Islet precursor cell (in vitro differentiated cells): ENCODE measurements at regions not wholly inside any gene's neighbourhood (a gene's known extent, or its start where the extent isn't known, plus 50 kb on each side); places are given as distances from the start of the nearest gene placed in this dataset.

Source experiments
- DNase-seq: peaks from one replicate; pipeline ENCODE4 v3.0.0-alpha.2; 2018

GRCh38 chr10:78549140-78549935 is 515.7 kb downstream of the RPS24 start:
- no peak for DNase-seq

GRCh38 chr10:78550090-78550489 is 516.4 kb downstream of the RPS24 start:
- no peak for DNase-seq

DNA sequence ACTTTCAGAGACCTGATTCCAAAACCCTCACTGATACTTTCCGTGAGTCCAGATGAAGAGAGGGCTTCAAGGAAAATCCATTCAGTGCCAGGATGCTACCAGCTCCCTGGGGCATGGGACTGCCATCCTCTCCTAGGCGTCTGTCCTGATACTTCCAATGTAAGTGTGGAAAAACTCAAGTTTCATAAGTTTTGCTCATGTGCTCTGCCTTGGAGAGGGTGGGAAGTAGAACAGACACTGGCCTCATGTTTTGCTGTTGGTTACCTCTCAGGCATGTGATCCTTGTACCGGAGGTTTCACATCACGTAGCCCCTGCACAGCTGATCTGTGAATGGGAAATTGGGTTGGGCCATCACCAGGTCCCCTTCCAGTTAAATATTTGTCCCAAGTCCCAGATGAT is 517.1 kb downstream of the RPS24 start:
- no peak for DNase-seq

- DNase-seq = peak; percentile 91
Observed at GRCh38 chr10:78551184-78552005, 517.4 kb upstream of the ZMIZ1 start.

- peak; percentile 82 for DNase-seq
Observed at GRCh38 chr10:78552261-78552811, 516.4 kb upstream of the ZMIZ1 start.

GRCh38 chr10:78553792-78554191 is 515.0 kb upstream of the ZMIZ1 start:
- no peak for DNase-seq

DNA sequence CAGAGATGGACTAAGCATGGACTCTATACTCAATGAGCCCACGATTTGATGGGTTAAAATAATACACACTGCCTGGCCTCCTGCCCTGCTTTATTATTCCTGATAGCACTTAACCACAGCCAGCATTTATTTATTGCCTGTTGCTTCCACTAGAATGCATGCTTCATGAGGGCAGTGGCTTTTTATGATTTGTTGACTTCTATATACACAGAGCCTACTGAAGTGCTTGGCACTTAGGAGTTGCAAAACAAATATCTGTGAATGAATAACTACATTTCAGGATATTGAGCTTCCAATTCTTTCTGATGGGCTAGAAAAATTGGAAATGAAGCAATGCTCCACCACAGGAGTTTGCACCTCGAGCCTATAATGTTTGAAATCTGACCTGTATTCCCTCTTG is 513.6 kb upstream of the ZMIZ1 start:
- no peak for DNase-seq

DNA sequence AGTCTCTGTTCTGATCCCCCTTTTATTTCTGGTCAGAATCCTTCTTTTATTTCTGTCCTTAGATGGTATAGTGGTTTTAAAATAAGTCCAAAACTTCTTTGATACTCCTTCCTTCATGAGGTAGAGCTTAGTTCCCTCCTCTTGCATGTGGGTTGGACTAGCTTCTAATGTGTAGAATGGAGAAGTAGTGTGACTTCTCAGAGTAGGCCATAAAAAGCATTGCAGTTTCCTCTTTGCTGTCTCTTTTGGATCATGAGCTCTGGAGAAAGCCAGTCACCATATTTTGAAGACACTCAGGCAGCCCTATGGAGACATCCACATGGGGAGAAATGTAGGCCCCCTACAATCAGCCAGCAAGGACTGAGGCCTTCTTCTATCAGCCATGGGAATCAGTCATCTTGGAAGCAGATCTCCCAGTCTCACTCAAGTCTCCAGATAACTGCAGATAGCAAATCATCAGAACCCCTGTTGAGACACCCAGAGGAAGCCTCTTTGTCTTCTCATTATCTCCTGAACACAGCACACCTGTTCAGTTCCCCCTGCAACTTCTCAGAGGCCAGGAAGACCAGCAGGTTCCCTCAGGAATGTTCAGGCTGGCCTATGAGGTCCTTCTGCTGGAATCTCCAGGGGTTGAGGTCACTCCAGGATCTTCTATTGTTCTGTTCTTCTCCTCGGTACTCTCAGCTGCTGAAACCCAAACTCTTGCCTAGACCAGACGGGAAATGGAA is 511.9 kb upstream of the ZMIZ1 start:
- DNase-seq = no peak

DNA sequence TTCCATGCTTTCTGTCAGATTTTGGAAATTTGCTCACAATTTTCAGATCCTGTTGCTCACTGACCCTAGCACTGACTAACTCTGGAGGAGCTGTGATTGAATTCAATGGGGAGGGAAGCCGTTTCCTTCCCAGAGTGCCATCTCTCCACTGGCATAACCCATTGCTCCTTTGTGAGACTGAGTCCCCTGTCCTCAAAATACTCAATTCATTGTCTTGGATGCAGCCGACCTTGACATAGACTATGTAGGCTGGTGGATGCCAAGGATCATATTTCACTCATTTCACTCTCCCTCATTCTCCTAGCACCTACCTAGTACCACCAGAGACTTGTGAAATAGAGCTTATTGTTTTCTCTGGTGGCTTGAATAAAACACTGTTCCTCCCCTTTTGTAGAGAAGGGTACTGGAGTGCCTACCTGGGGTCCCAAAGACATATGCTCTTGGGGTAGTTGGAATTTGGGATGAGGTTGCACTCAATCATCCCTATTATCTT is 511.3 kb upstream of the ZMIZ1 start:
- no peak for DNase-seq

GRCh38 chr10:78559661-78560340 is 509.0 kb upstream of the ZMIZ1 start:
- no peak for DNase-seq

DNA sequence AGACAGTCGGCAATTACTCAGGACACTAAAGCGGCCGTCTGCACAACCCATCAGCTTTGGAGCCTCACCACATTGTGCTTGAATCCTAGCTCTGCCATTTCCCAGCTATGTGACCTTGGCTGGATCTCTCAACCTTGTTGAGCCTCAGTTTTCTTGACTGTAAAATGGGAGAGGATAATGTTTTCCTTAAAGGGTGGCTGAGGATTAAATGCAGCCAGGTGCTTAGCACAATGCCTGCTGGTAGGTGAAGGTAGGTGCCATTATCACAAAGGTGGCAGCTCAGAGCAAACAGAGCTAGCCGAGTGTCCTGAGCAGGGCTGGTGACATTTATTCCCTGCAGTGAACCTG is 508.5 kb upstream of the ZMIZ1 start:
- DNase-seq = no peak

- DNase-seq = no peak
Observed at GRCh38 chr10:78563314-78563713, 505.5 kb upstream of the ZMIZ1 start.

GRCh38 chr10:78565841-78566240 is 502.9 kb upstream of the ZMIZ1 start:
- DNase-seq = no peak

DNA sequence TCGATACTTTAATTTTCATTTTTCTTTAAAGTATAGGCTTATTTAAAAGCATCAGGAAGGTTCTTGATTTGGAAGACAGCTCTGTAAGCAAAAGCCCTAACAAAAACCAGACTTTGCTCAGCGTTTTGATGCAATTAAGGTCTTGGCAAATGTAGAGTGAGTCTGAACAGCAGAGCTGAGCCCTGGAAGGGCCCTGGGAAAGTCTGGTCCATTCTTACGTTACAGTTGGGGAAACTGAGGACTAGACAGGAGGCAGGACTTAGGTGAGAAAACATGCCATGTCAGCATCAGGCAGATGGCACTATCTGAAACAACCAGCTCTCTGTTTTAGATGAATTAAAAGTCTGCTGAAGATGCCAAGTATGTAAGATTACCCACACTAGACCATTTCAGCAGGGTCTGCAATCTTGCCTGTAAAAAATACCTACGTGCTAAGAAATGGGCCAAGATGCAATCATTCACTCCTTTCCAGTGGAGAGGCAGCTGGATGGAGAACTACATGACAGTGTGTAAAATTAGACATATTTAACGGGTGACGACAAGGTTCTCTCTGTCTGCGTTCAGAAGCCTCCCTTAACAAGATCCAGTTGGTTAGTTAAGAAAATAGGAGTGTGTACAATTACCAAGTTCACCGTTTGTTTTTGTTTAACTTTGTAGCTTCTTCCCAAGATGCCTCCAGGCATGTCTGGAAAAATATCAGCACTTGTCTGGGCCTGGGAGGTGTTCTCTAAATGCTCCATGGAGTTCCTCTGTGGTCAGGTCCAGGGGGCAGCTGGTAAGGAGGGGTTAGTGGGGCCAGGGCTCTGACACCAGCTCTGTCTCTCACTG is 502.3 kb upstream of the ZMIZ1 start:
- peak; percentile 94 for DNase-seq

DNA sequence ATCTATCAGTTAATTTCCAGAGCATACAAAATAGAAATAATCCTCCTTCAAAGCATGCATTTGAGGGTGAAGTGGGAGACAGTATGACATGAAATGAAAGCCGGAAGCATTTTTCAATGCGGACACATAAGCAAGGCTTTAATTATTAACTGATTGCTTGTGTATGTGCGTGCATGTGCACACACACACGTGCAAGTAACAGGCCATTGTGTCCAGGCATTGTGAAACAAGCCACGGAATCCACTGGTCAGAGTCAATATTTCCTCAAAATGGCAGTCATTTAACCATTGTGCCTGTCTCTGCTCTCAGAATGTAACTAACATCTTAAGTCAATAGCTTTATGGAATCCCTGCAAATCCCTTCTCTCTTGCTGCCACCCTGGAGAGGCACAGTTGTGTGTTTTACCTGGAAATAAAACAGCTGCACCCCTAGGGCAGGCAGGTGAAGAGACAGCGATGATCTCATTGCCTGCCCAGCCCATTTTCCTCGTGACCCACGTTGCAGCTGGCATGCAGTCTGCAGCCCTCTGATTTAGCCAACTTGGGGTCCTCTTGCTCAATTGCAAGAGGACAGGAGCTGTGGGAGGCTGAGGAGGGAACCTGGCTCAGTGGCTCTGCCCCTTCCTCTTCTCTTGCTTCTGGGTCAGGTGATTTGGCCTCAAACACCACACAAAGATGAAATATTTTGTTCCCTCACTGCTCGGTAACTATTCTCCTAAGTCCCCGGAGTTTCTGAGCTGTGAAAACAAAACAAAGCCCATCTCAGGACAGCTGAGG is 500.9 kb upstream of the ZMIZ1 start:
- no peak for DNase-seq

- DNase-seq = no peak
Observed at GRCh38 chr10:78568620-78569019, 500.1 kb upstream of the ZMIZ1 start.

GRCh38 chr10:78570633-78571235 is 498.0 kb upstream of the ZMIZ1 start:
- peak; percentile 93 for DNase-seq

- DNase-seq = no peak
Observed at GRCh38 chr10:78571286-78571685, 497.5 kb upstream of the ZMIZ1 start.

DNA sequence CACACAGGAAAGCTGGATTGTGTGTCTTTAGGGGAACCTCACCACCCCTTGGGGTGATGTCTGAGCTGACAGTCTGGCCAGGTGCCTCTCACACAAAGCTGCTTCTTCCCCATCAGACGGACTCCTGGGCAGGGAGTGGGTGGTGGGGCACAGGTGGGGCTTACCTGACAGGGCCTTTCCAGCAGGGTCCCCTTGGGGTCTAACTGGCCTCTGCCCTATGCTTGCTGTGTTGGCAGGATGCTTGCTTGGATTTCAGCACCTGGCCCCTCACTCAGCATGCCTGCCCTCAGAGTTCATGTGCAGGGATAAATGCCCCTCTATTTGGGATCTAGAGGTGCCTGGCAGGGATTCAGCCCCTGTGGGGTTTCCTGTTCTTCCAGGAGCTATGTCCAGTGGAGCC is 496.9 kb upstream of the ZMIZ1 start:
- no peak for DNase-seq

DNA sequence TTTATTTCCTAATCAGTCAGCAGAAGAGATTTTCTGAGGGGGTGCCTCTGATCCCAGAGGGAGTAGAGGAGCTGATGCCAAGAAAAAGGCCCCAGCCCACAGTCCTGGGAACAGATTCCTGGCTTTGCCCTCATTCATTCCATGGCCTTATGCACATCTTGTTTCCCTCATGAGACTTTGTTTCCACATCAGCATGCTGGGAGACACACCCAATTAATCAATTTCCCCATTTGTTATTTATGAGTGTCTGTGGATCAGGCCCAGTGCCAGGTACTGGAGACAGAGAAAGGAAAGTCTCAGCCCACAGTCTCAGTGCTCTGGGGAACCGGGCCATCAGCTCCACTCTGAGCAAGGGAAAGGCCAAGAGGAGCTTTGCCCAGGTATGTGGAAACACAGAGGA is 496.2 kb upstream of the ZMIZ1 start:
- DNase-seq = peak; percentile 20
